ENCODE measurements at regions not wholly inside any gene's neighbourhood (a gene's known extent, or its start where the extent isn't known, plus 50 kb on each side); places are given as distances from the start of the nearest gene placed in this dataset.
"Not testable (repeated sequence)": the region's sequence is repeated elsewhere in the genome, so short reads cannot be mapped to it uniquely, and the experiment has no call there.

- H3K9ac ChIP-seq (ENCODE audit: low read depth in 1 of 2, low read length in 2 of 2); H3K27me3 ChIP-seq (ENCODE audit: control insufficient read depth in 1 of 2, insufficient read depth in 2 of 2, low read length in 2 of 2); H3K36me3 ChIP-seq (ENCODE audit: control insufficient read depth in 1 of 2, insufficient read depth in 2 of 2, low read length in 2 of 2); H3K9me3 ChIP-seq (ENCODE audit: control insufficient read depth in 1 of 2, low read length in 2 of 2); H3K27ac ChIP-seq (ENCODE audit: low read depth, low read length); H3K4me3 ChIP-seq (ENCODE audit: low read depth in 1 of 2, low read length in 2 of 2); H3K4me1 ChIP-seq (ENCODE audit: control insufficient read depth in 1 of 2, insufficient read depth in 2 of 2, low read length in 2 of 2): not testable (repeated sequence)
Observed at GRCh38 chr7:116408831-116409453, 90.6 kb upstream of the CAV2 start.

- H3K27ac ChIP-seq (ENCODE audit: low read depth, low read length); H3K9me3 ChIP-seq (ENCODE audit: control insufficient read depth in 1 of 2, low read length in 2 of 2): not testable (repeated sequence)
Observed at GRCh38 chr7:116410694-116411093, 88.8 kb upstream of the CAV2 start.

DNA sequence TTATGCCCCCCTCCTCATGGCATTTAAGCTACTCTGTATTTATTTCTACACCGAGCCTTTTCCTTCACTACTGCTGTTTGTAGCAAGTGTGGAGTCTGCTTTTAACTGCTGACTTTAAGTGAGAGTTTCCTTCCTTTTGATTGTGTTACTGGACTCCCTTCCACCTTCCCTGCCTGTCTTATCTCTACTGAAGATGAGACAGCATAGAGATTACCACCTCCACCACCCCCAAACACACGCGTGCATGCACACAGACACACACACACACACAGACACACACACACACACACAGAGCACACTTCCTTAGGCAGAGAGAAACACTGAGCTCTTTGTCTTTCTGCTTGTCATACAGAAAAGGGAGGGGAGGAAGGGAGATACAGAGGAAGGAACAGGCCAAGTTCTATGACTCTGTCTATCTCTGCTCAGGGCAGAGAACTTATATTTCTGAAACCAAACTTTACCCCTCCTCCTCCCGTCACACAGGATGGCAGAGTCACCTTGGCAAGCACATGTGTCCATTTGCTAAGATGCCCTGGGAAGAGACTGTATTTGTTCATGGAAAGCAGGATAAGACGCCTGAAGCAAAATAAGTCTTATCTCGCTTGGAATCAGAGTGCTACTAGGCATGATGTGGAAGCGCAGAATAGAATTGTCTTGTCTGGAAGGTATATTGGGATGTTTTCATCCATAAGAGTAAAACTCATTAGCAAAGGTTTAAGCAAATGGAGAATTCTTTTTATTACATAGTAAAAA is 81.8 kb upstream of the CAV2 start:
- Histone ChIP-seq H3K27ac (ENCODE audit: low read depth, low read length) (no peak overlapping the region), H3K27me3 (ENCODE audit: control insufficient read depth in 1 of 2, insufficient read depth in 2 of 2, low read length in 2 of 2) (no peaks in the 10 kb centered on the region), H3K4me3 (ENCODE audit: low read depth in 1 of 2, low read length in 2 of 2) (no peak overlapping the region), H3K9ac (ENCODE audit: low read depth in 1 of 2, low read length in 2 of 2) (no peak overlapping the region), H3K9me3 (ENCODE audit: control insufficient read depth in 1 of 2, low read length in 2 of 2) (no peaks in the 10 kb centered on the region), H3K36me3 (ENCODE audit: control insufficient read depth in 1 of 2, insufficient read depth in 2 of 2, low read length in 2 of 2) (no peaks in the 10 kb centered on the region), H3K4me1 (ENCODE audit: control insufficient read depth in 1 of 2, insufficient read depth in 2 of 2, low read length in 2 of 2) (peaks cover 0 to 3% of the 10 kb centered on the region in 2 donors)

More at GRCh38 chr7:116410694-116411093, 88.8 kb upstream of the CAV2 start:
- not testable (repeated sequence) for H3K36me3 ChIP-seq (ENCODE audit: control insufficient read depth in 1 of 2, insufficient read depth in 2 of 2, low read length in 2 of 2); H3K27me3 ChIP-seq (ENCODE audit: control insufficient read depth in 1 of 2, insufficient read depth in 2 of 2, low read length in 2 of 2); H3K4me1 ChIP-seq (ENCODE audit: control insufficient read depth in 1 of 2, insufficient read depth in 2 of 2, low read length in 2 of 2); H3K9ac ChIP-seq (ENCODE audit: low read depth in 1 of 2, low read length in 2 of 2); H3K4me3 ChIP-seq (ENCODE audit: low read depth in 1 of 2, low read length in 2 of 2)

- H3K27me3 ChIP-seq (ENCODE audit: control insufficient read depth in 1 of 2, insufficient read depth in 2 of 2, low read length in 2 of 2): no peaks in the 10 kb centered on the region
- H3K4me1 ChIP-seq (ENCODE audit: control insufficient read depth in 1 of 2, insufficient read depth in 2 of 2, low read length in 2 of 2): peaks cover 0 to 3% of the 10 kb centered on the region in 2 donors
- H3K9me3 ChIP-seq (ENCODE audit: control insufficient read depth in 1 of 2, low read length in 2 of 2): no peaks in the 10 kb centered on the region
- no peak overlapping the region for H3K9ac ChIP-seq (ENCODE audit: low read depth in 1 of 2, low read length in 2 of 2)
- no peak overlapping the region for H3K4me3 ChIP-seq (ENCODE audit: low read depth in 1 of 2, low read length in 2 of 2)
- no peaks in the 10 kb centered on the region for H3K36me3 ChIP-seq (ENCODE audit: control insufficient read depth in 1 of 2, insufficient read depth in 2 of 2, low read length in 2 of 2)
- no peak overlapping the region for H3K27ac ChIP-seq (ENCODE audit: low read depth, low read length)
Observed at GRCh38 chr7:116418524-116418923, 81.0 kb upstream of the CAV2 start.

GRCh38 chr7:116420003-116420402 is 79.5 kb upstream of the CAV2 start:
- Histone ChIP-seq H3K4me1 (ENCODE audit: control insufficient read depth in 1 of 2, insufficient read depth in 2 of 2, low read length in 2 of 2) (peaks cover 0 to 3% of the 10 kb centered on the region in 2 donors), H3K9me3 (ENCODE audit: control insufficient read depth in 1 of 2, low read length in 2 of 2) (no peaks in the 10 kb centered on the region), H3K36me3 (ENCODE audit: control insufficient read depth in 1 of 2, insufficient read depth in 2 of 2, low read length in 2 of 2) (no peaks in the 10 kb centered on the region), H3K27me3 (ENCODE audit: control insufficient read depth in 1 of 2, insufficient read depth in 2 of 2, low read length in 2 of 2) (no peaks in the 10 kb centered on the region), H3K9ac (ENCODE audit: low read depth in 1 of 2, low read length in 2 of 2) (no peak overlapping the region), H3K27ac (ENCODE audit: low read depth, low read length) (no peak overlapping the region), H3K4me3 (ENCODE audit: low read depth in 1 of 2, low read length in 2 of 2) (no peak overlapping the region)

GRCh38 chr7:116421298-116421697 is 78.2 kb upstream of the CAV2 start:
- Histone ChIP-seq H3K9me3 (ENCODE audit: control insufficient read depth in 1 of 2, low read length in 2 of 2) (no peaks in the 10 kb centered on the region), H3K27me3 (ENCODE audit: control insufficient read depth in 1 of 2, insufficient read depth in 2 of 2, low read length in 2 of 2) (no peaks in the 10 kb centered on the region), H3K9ac (ENCODE audit: low read depth in 1 of 2, low read length in 2 of 2) (no peak overlapping the region), H3K36me3 (ENCODE audit: control insufficient read depth in 1 of 2, insufficient read depth in 2 of 2, low read length in 2 of 2) (no peaks in the 10 kb centered on the region), H3K4me1 (ENCODE audit: control insufficient read depth in 1 of 2, insufficient read depth in 2 of 2, low read length in 2 of 2) (peaks cover under 1 to 3% of the 10 kb centered on the region in 2 donors), H3K27ac (ENCODE audit: low read depth, low read length) (no peak overlapping the region), H3K4me3 (ENCODE audit: low read depth in 1 of 2, low read length in 2 of 2) (no peak overlapping the region)

- no peaks in the 10 kb centered on the region for H3K36me3 ChIP-seq (ENCODE audit: control insufficient read depth in 1 of 2, insufficient read depth in 2 of 2, low read length in 2 of 2)
- H3K27ac ChIP-seq (ENCODE audit: low read depth, low read length): no peak overlapping the region
- H3K4me1 ChIP-seq (ENCODE audit: control insufficient read depth in 1 of 2, insufficient read depth in 2 of 2, low read length in 2 of 2): peaks cover 3 to 5% of the 10 kb centered on the region in 2 donors
- H3K27me3 ChIP-seq (ENCODE audit: control insufficient read depth in 1 of 2, insufficient read depth in 2 of 2, low read length in 2 of 2): no peaks in the 10 kb centered on the region
- no peak overlapping the region for H3K9ac ChIP-seq (ENCODE audit: low read depth in 1 of 2, low read length in 2 of 2)
- no peaks in the 10 kb centered on the region for H3K9me3 ChIP-seq (ENCODE audit: control insufficient read depth in 1 of 2, low read length in 2 of 2)
- no peak overlapping the region for H3K4me3 ChIP-seq (ENCODE audit: low read depth in 1 of 2, low read length in 2 of 2)
Observed at GRCh38 chr7:116422683-116423082, 76.9 kb upstream of the CAV2 start.

DNA sequence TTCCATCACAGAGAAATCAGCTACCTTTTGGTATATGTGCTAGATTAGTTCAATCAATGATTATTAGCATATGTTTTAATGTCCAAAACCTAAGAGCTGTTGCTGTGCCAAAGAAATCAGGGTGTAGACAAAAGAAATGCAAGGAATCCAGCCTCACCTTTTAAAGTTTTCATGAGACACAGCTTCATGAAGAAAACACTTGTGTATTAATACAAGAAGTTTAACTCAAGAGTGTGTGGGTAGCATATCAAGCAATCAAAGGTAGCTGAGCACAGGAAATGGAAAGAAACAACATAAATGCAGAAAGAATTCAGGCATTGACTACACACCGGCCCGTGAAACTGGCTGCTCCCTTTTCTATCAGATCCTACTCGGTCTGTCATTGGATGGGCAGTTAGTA is 76.0 kb upstream of the CAV2 start:
- H3K4me3 ChIP-seq (ENCODE audit: low read depth in 1 of 2, low read length in 2 of 2): no peak overlapping the region
- H3K36me3 ChIP-seq (ENCODE audit: control insufficient read depth in 1 of 2, insufficient read depth in 2 of 2, low read length in 2 of 2): no peaks in the 10 kb centered on the region
- no peaks in the 10 kb centered on the region for H3K27me3 ChIP-seq (ENCODE audit: control insufficient read depth in 1 of 2, insufficient read depth in 2 of 2, low read length in 2 of 2)
- H3K9me3 ChIP-seq (ENCODE audit: control insufficient read depth in 1 of 2, low read length in 2 of 2): no peaks in the 10 kb centered on the region
- H3K9ac ChIP-seq (ENCODE audit: low read depth in 1 of 2, low read length in 2 of 2): no peak overlapping the region
- H3K4me1 ChIP-seq (ENCODE audit: control insufficient read depth in 1 of 2, insufficient read depth in 2 of 2, low read length in 2 of 2): peaks cover 0 to 5% of the 10 kb centered on the region in 2 donors
- H3K27ac ChIP-seq (ENCODE audit: low read depth, low read length): no peak overlapping the region

GRCh38 chr7:116425647-116426209 is 73.8 kb upstream of the CAV2 start:
- H3K9me3 ChIP-seq (ENCODE audit: control insufficient read depth in 1 of 2, low read length in 2 of 2): no peaks in the 10 kb centered on the region
- H3K36me3 ChIP-seq (ENCODE audit: control insufficient read depth in 1 of 2, insufficient read depth in 2 of 2, low read length in 2 of 2): no peaks in the 10 kb centered on the region
- peaks cover 0 to 5% of the 10 kb centered on the region in 2 donors for H3K4me1 ChIP-seq (ENCODE audit: control insufficient read depth in 1 of 2, insufficient read depth in 2 of 2, low read length in 2 of 2)
- H3K9ac ChIP-seq (ENCODE audit: low read depth in 1 of 2, low read length in 2 of 2): no peak overlapping the region
- H3K4me3 ChIP-seq (ENCODE audit: low read depth in 1 of 2, low read length in 2 of 2): no peak overlapping the region
- H3K27ac ChIP-seq (ENCODE audit: low read depth, low read length): no peak overlapping the region
- H3K27me3 ChIP-seq (ENCODE audit: control insufficient read depth in 1 of 2, insufficient read depth in 2 of 2, low read length in 2 of 2): no peaks in the 10 kb centered on the region

- Histone ChIP-seq H3K4me1 (ENCODE audit: control insufficient read depth in 1 of 2, insufficient read depth in 2 of 2, low read length in 2 of 2) (peaks cover 0 to 5% of the 10 kb centered on the region in 2 donors), H3K9me3 (ENCODE audit: control insufficient read depth in 1 of 2, low read length in 2 of 2) (no peaks in the 10 kb centered on the region), H3K27ac (ENCODE audit: low read depth, low read length) (no peak overlapping the region), H3K4me3 (ENCODE audit: low read depth in 1 of 2, low read length in 2 of 2) (no peak overlapping the region), H3K27me3 (ENCODE audit: control insufficient read depth in 1 of 2, insufficient read depth in 2 of 2, low read length in 2 of 2) (no peaks in the 10 kb centered on the region), H3K9ac (ENCODE audit: low read depth in 1 of 2, low read length in 2 of 2) (no peak overlapping the region), H3K36me3 (ENCODE audit: control insufficient read depth in 1 of 2, insufficient read depth in 2 of 2, low read length in 2 of 2) (no peaks in the 10 kb centered on the region)
Observed at GRCh38 chr7:116426428-116427156, 72.9 kb upstream of the CAV2 start.
